ENCODE measurements at regions not wholly inside any gene's neighbourhood (a gene's known extent, or its start where the extent isn't known, plus 50 kb on each side); places are given as distances from the start of the nearest gene placed in this dataset.

GRCh38 chr1:68551459-68551858, 54.6 kb upstream of the DEPDC1 start:
- no peak for DNase-seq
- in situ Hi-C loops (cut with MboI; ENCODE audit: low pct_unique_long_range_greater_than_20kb, low sequenced_read_pairs), result no loop called here

GRCh38 chr1:68558321-68559026, 61.6 kb upstream of the DEPDC1 start:
- in situ Hi-C loops (cut with MboI; ENCODE audit: low pct_unique_long_range_greater_than_20kb, low sequenced_read_pairs), result no loop called here
- no peak for DNase-seq

- in situ Hi-C loops (cut with MboI; ENCODE audit: low pct_unique_long_range_greater_than_20kb, low sequenced_read_pairs), result no loop called here
- no peak for DNase-seq
Measured at GRCh38 chr1:68565923-68566322, 69.0 kb upstream of the DEPDC1 start.

- in situ Hi-C loops (cut with MboI; ENCODE audit: low pct_unique_long_range_greater_than_20kb, low sequenced_read_pairs), result no loop called here
- no peak for DNase-seq
Measured at GRCh38 chr1:68570871-68571270, 74.0 kb upstream of the DEPDC1 start.

GRCh38 chr1:68571454-68572235, 74.8 kb upstream of the DEPDC1 start:
- DNase-seq, result no peak
- in situ Hi-C loops (cut with MboI; ENCODE audit: low pct_unique_long_range_greater_than_20kb, low sequenced_read_pairs), result no loop called here

- in situ Hi-C loops (cut with MboI; ENCODE audit: low pct_unique_long_range_greater_than_20kb, low sequenced_read_pairs), result no loop called here
- DNase-seq, result no peak
Measured at GRCh38 chr1:68585351-68585750, 88.5 kb upstream of the DEPDC1 start.

- in situ Hi-C loops (cut with MboI; ENCODE audit: low pct_unique_long_range_greater_than_20kb, low sequenced_read_pairs), result no loop called here
- DNase-seq, result no peak
Measured at GRCh38 chr1:68586766-68587165, 89.9 kb upstream of the DEPDC1 start.

- in situ Hi-C loops (cut with MboI; ENCODE audit: low pct_unique_long_range_greater_than_20kb, low sequenced_read_pairs), result no loop called here
Measured at GRCh38 chr1:68588304-68588703, 91.4 kb upstream of the DEPDC1 start.

GRCh38 chr1:68590473-68590872, 93.6 kb upstream of the DEPDC1 start:
- in situ Hi-C loops (cut with MboI; ENCODE audit: low pct_unique_long_range_greater_than_20kb, low sequenced_read_pairs), result no loop called here
- no peak for DNase-seq

More at GRCh38 chr1:68588304-68588703, 91.4 kb upstream of the DEPDC1 start:
- no peak for DNase-seq

- DNase-seq, result no peak
- in situ Hi-C loops (cut with MboI; ENCODE audit: low pct_unique_long_range_greater_than_20kb, low sequenced_read_pairs), result no loop called here
Measured at GRCh38 chr1:68594851-68595250, 98.0 kb upstream of the DEPDC1 start.

GRCh38 chr1:68600049-68600661, 103.3 kb upstream of the DEPDC1 start:
- in situ Hi-C loops (cut with MboI; ENCODE audit: low pct_unique_long_range_greater_than_20kb, low sequenced_read_pairs), result no loop called here
- peak; percentile 20 for DNase-seq

GRCh38 chr1:68608289-68608688, 111.4 kb upstream of the DEPDC1 start:
- DNase-seq, result no peak
- in situ Hi-C loops (cut with MboI; ENCODE audit: low pct_unique_long_range_greater_than_20kb, low sequenced_read_pairs), result no loop called here

GRCh38 chr1:68615312-68615711, 118.4 kb upstream of the DEPDC1 start:
- in situ Hi-C loops (cut with MboI; ENCODE audit: low pct_unique_long_range_greater_than_20kb, low sequenced_read_pairs), result no loop called here
- DNase-seq, result no peak

- DNase-seq, result no peak
- in situ Hi-C loops (cut with MboI; ENCODE audit: low pct_unique_long_range_greater_than_20kb, low sequenced_read_pairs), result no loop called here
Measured at GRCh38 chr1:68617942-68618341, 121.1 kb upstream of the DEPDC1 start.

GRCh38 chr1:68620571-68620970, 123.7 kb upstream of the DEPDC1 start:
- no peak for DNase-seq
- in situ Hi-C loops (cut with MboI; ENCODE audit: low pct_unique_long_range_greater_than_20kb, low sequenced_read_pairs), result no loop called here

GRCh38 chr1:68623700-68624099, 126.8 kb upstream of the DEPDC1 start:
- in situ Hi-C loops (cut with MboI; ENCODE audit: low pct_unique_long_range_greater_than_20kb, low sequenced_read_pairs), result no loop called here
- DNase-seq, result no peak

- DNase-seq, result no peak
- in situ Hi-C loops (cut with MboI; ENCODE audit: low pct_unique_long_range_greater_than_20kb, low sequenced_read_pairs), result no loop called here
Measured at GRCh38 chr1:68624233-68624632, 127.4 kb upstream of the DEPDC1 start.

- in situ Hi-C loops (cut with MboI; ENCODE audit: low pct_unique_long_range_greater_than_20kb, low sequenced_read_pairs), result no loop called here
- DNase-seq, result no peak
Measured at GRCh38 chr1:68625624-68626023, 128.7 kb upstream of the DEPDC1 start.

- peak; percentile 28 for DNase-seq
- in situ Hi-C loops (cut with MboI; ENCODE audit: low pct_unique_long_range_greater_than_20kb, low sequenced_read_pairs), result no loop called here
Measured at GRCh38 chr1:68633141-68633919, 136.4 kb upstream of the DEPDC1 start.

GRCh38 chr1:68644504-68644903, 147.6 kb upstream of the DEPDC1 start:
- in situ Hi-C loops (cut with MboI; ENCODE audit: low pct_unique_long_range_greater_than_20kb, low sequenced_read_pairs), result no loop called here

More at GRCh38 chr1:68644504-68644903, 147.6 kb upstream of the DEPDC1 start:
- DNase-seq, result no peak
